HG03442 (cell line): ENCODE measurements at regions not wholly inside any gene's neighbourhood (a gene's known extent, or its start where the extent isn't known, plus 50 kb on each side); places are given as distances from the start of the nearest gene placed in this dataset.
A peak's percentile ranks its signal among the peaks of the same experiment; 100 is the strongest.

Source experiments
- ATAC-seq: cut with Tn5 transposase; IDR thresholded peaks from one replicate; pipeline ENCODE4 v1.9.1; 2021; ENCODE audit warnings: mild to moderate bottlenecking, moderate library complexity; ENCODE audit not compliant: unreplicated experiment

DNA sequence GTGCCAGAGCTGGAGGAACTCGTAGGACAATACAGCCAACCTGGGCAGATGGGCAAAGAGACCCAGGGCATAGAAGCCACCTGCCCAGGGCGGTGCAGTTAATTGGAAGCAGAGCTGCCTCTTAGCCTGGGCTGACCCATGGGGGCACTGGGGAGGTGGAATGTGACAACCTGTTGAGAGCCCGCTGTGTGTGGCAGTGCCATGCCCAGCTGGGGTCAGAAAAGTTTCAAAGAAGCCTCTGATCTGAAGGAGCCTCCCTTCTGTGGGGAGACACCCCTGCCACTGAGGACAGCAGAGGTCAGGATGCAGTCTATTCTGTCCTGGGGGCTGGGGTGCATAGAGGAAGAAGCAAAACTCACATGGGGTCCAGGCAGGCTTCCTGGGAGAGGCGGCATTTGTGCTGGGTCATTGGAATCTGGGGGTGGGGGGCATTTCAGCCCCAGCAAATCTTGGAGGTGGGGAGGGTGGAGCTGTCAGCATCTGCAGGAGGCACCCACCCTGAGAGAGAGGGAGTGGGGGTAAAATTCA, 176.1 kb upstream of the CIBAR2 start:
- ATAC-seq = no peak

GRCh38 chr16:85288869-85289660, 176.8 kb upstream of the CIBAR2 start:
- ATAC-seq = no peak

- no peak for ATAC-seq
Measured at GRCh38 chr16:85289760-85290625, 177.7 kb upstream of the CIBAR2 start.

DNA sequence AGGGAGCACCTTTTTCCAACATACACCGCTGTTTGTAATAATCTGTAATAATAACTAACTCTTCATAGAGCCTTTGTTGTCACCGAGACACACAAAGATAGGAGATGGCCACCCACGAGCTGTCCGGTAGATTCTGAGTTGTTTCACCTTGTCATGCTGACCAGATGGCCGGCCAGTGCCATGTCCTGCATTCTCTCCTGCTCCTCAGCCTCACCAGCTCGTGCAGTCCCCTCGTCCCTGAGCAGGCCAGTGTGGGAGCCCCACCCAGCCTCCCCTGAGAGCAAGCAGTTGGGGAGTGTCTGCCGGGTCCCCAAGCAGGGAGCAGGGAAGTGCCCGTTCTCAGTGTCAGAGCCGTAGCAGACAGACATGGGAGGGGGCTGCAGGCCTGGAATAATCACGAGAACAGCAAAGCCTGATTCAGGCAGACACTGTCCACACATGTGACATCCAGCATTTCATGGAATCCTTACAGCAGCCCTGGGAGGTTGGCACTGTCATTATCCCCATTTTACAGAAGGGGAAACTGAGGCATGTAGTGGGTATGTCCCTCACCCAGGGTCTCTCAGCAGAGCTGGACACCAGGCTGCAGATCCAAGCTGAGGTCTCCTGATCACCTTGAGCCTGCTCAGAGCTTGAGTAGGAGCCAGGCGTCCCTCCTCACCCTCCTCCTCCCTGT, 178.5 kb upstream of the CIBAR2 start:
- ATAC-seq = no peak

GRCh38 chr16:85291302-85292148, 179.3 kb upstream of the CIBAR2 start:
- no peak for ATAC-seq

- no peak for ATAC-seq
Measured at GRCh38 chr16:85293458-85293857, 181.2 kb upstream of the CIBAR2 start.

DNA sequence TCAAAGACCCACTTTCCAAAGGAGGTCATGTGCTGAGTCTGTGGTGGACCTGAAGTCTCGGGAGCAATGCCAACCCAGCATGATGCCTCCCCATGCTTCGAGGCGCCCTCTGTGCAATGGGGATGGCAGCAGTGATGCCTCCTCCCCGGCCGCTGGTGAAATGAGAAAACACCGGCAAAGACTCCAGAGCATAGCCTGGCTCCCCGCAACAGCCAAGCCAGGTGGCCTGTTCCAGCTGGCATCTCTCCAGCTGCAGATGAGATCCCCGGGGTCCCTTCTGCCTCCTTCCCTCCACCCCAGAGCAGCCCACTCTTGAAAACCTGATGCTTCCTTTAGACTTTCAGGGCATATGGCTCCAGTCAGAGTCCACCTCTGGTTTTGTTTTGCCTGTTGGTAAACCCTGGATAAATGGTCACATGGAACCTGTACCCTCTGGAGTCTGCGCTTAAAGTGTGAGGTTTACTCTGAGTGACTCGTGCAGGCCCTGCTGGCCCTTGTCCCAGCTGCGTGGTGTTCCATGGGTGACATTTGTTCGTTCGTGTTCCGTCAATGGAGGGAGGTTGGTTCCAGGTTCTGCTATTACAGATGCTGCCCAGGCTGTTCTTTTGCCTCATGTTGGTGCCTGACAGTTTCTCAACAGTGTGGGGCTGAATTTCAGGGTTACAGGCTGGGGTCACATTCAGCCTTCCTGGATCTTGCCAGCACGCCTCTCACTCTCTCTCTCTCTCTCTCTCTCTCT, 181.8 kb upstream of the CIBAR2 start:
- no peak for ATAC-seq

GRCh38 chr16:85294810-85295508, 182.7 kb upstream of the CIBAR2 start:
- ATAC-seq = no peak

DNA sequence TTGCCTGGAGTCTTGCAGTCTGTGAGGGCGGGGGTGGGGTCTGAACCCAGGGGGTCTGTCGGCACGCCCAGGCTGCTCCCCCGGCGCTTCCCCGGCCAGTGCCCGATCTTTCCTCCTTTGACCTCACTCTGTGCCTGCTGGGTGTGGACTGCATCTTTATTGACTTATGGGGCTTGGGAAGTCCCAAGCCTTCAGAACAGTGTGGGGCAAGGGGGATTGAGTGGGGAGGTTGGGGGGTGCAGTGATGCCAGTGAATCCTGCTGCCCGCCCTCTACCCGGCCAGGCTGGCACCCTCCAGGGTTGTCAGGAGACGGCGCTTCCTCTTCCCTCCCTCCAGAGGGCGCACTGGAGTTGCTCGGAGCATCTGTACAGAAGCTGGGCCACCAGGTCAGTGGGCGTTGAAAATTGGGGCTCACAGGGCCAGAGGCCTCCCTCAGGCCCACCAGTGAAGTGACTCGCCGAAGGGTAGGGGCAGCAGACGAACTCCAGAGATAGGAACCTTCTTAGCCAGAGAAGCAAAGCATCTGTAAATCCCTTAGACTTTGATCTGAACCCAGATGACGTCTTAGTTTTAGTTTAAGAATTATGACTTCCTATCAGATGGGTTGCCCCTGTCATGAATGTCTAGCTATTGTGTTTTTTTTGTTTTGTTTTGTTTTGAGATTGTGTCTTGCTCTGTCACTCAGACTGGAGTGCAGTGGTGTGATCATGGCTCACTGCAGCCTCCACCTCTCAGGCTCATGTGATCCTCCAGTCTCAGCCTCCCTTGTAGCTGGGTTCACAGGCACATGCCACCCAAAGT, 184.8 kb upstream of the CIBAR2 start:
- no peak for ATAC-seq

GRCh38 chr16:85297881-85298280, 185.6 kb upstream of the CIBAR2 start:
- no peak for ATAC-seq

- ATAC-seq = no peak
Measured at GRCh38 chr16:85300406-85300968, 188.2 kb upstream of the CIBAR2 start.

- no peak for ATAC-seq
Measured at GRCh38 chr16:85301231-85301630, 189.0 kb upstream of the CIBAR2 start.

DNA sequence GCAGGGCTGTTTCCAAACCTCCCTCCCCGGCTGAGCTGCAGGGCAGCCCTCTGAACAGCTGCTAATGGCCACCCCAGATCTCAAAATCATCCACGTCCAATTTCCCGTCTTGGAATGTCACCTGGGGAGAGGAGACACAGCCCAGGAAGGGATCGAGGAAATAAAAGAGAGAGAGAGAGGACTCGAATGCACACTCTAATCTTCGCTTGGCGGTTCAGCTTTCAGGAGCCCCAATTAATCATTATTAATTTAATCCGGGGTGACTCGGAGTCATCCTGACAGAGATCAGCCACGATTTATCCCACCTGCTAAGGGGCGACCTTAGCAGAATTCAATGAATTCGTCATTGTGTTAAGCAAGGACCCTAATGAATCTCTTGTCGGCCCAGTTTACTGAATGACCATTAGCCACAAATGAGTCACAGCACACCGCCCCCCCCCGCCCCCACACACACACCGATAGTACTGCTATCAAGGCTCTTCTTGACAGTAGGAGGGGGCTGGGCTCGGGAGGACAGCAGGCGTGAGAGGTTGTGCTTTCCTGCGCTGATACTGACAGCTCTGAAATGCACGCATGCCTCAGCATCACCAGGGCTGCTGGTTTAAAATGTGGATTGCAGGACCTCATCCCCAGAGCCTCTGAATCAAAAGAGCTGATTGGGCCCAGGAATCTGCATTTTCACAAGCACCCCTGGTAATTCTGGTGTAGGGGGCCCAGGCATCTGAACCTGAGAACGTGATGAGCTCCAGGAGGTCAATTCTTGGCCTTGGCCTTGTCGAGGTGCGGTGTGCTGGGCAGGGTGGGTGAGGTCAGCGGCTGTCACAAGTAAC, 190.0 kb upstream of the CIBAR2 start:
- ATAC-seq = no peak

DNA sequence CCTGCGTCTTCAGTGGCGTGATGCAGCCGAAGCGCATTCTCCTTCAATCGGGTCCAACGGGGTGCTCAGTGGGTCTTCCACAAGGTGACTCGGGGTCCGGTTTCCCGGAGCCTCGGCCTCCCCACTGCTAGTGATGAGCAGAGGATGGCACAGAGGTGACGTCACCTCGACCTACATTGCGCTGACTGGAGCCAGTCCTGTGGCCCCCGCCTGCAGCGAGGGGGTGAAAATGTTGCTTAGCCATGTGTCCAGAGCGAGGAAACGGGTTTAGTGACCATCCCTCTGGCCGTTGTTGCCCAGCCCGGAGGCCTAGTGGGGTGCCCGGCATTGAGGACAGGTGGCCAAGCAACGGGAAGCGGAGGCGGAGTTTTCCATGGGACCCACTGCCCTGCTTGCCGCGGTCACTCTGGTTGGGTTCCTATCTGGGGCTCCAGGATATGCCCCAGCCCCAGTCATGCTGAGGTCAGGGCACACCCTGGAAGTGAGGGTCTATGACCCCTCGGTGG, 190.6 kb upstream of the CIBAR2 start:
- ATAC-seq = no peak

- ATAC-seq = peak; percentile 49
Measured at GRCh38 chr16:85303354-85303883, 191.1 kb upstream of the CIBAR2 start.

GRCh38 chr16:85304337-85304736, 192.1 kb upstream of the CIBAR2 start:
- no peak for ATAC-seq
